ENCODE measurements at regions not wholly inside any gene's neighbourhood (a gene's known extent, or its start where the extent isn't known, plus 50 kb on each side); places are given as distances from the start of the nearest gene placed in this dataset.
"Not testable (repeated sequence)": the region's sequence is repeated elsewhere in the genome, so short reads cannot be mapped to it uniquely, and the experiment has no call there.

- no peak for DNase-seq (ENCODE audit: low spot score)
These were observed 506.5 kb upstream of the TNP1 start for GRCh38 chr2:217366266-217366895.

GRCh38 chr2:217365656-217366055, 505.8 kb upstream of the TNP1 start:
- DNase-seq (ENCODE audit: low spot score): no peak

- no peak for DNase-seq (ENCODE audit: low spot score)
These were observed 504.4 kb upstream of the TNP1 start for GRCh38 chr2:217364224-217364623.

DNA sequence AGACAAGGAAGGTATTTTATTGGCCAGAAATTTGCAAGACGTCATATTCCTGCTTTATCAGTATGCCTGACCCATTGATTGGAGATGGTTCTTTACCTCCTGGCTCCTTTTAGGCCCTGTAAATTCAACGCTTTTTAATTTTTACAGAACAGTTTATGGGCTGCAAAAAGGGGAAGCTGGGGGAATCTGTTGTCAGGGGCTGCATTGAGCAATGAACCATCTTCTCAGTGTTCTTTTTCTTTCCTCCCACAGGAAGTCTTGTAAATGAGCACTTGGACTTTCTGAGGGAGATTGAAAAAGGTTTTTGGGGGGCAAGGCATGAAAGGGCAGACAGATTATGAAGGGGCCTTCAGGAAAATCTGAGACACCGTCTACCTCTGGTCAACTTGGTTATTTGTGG, 503.6 kb upstream of the TNP1 start:
- DNase-seq (ENCODE audit: low spot score): no peak

DNA sequence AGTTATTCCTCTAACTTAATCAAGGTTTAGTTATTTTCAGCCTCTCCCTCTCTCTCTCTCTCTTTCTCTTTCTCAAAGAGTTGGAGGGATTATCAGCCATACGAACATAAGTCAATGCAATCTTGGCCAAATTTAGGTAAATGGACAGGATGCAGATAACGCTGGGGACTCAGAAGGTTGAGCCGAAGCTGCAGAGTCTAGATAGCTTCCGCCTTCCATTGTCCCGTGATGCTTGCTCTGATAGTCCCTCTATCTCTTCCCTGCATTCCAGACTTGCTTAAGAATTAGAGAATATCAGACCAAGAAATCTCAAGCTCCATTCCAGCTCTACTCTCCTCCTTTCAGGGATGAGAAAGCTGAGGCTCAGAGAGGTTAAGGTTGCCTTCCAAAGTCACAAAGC, 502.8 kb upstream of the TNP1 start:
- no peak for DNase-seq (ENCODE audit: low spot score)

- no peak for DNase-seq (ENCODE audit: low spot score)
These were observed 502.4 kb upstream of the TNP1 start for GRCh38 chr2:217362286-217362685.

- DNase-seq (ENCODE audit: low spot score): no peak
These were observed 501.6 kb upstream of the TNP1 start for GRCh38 chr2:217361483-217361880.

- DNase-seq (ENCODE audit: low spot score): peak; percentile 72
These were observed 501.1 kb upstream of the TNP1 start for GRCh38 chr2:217360781-217361482.

DNA sequence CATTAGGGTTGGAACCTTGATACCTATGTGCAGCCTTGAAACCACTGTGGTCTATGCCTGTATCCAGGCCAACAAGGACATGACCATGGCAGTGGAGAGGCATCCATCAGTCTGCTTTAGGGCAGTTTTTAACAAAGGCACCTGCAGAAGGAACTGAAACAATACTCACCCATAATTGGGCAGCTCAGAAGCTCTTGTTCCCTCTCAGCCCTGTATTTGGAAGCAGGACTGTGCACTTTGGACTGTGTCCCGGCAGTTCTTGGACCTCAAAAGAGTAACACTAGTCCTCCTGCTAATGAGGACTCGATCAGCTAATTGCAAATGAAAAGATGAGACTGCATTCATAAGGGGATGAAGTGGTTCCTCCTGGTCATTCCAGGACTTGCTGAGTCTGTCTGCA, 500.2 kb upstream of the TNP1 start:
- DNase-seq (ENCODE audit: low spot score): no peak

DNA sequence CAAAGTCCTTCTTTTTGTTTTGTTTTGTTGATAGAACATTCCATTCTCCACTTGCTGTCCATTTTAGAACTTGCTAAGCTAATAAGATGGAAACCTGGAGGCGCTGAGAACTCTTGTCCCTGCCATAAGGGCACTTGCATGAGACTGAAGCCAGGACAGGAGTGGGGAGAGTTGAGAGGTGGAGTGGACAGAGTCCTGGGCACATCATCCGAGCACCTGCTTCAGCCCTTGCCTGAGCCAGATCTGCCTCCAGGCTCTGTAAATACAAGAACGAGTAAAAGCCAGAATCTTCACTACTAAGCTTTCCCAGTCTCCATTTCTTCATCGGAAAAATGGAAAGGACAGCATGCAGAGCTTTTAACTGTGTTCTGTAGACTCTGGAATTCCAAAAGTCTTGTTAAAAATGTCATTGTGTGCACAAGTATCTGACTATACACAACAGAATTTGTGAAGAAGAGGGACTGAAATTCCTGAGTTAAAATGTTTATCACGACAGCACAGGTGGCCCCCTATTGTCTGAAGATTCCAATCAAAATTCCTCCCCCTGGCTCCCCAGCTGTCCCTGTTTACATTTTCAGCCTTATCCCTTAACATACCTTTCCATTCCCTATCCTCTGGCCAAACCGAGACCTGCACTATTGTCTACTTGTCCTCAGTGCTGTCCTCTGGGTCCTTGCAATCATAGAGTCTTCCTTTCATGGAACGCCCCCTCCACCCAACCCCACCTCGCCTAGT, 498.2 kb upstream of the TNP1 start:
- no peak for DNase-seq (ENCODE audit: low spot score)

GRCh38 chr2:217356781-217357180, 496.9 kb upstream of the TNP1 start:
- DNase-seq (ENCODE audit: low spot score): no peak

- DNase-seq (ENCODE audit: low spot score): no peak
These were observed 496.3 kb upstream of the TNP1 start for GRCh38 chr2:217356142-217356541.

GRCh38 chr2:217353591-217353990, 493.7 kb upstream of the TNP1 start:
- DNase-seq (ENCODE audit: low spot score): no peak

DNA sequence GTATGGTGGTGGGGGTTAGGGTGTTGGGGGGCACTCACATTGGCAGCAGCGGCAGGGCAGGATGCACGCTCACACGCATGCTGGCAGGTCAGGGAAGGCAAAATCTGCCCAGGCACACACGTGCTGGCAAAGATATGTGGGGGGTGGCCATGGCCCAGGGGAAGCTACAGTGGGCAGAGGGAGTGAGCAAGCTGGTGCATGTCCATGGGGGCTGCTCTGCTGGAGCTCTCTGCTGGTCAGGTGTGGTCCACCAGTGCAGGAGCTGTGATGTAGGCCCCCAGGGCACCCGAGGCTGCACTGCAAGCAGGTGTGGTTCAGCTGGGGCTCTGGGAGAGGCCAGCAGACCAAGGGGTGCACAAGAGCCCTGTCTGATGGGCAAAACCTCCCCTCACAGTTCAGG, 491.5 kb upstream of the TNP1 start:
- no peak for DNase-seq (ENCODE audit: low spot score)

DNA sequence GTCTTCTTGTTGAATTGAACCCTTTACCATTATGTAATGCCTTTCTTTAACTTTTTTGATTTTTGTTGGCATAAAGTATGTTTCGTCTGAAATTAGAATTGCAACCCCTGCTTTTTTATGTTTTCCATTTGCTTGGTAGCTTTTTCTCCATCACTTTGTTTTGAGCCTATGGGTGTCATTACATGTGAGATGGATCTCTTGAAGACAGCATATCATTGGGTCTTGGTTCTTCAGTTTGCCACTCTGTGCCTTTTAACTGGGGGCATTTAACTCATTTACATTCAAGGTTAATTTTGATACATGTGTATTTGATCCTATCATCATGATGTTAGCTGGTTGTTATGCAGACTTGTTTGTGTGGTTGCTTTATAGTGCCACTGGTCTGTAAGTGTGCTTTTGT, 489.4 kb upstream of the TNP1 start:
- DNase-seq (ENCODE audit: low spot score): no peak

GRCh38 chr2:217347630-217348029, 487.8 kb upstream of the TNP1 start:
- DNase-seq (ENCODE audit: low spot score): not testable (repeated sequence)

DNA sequence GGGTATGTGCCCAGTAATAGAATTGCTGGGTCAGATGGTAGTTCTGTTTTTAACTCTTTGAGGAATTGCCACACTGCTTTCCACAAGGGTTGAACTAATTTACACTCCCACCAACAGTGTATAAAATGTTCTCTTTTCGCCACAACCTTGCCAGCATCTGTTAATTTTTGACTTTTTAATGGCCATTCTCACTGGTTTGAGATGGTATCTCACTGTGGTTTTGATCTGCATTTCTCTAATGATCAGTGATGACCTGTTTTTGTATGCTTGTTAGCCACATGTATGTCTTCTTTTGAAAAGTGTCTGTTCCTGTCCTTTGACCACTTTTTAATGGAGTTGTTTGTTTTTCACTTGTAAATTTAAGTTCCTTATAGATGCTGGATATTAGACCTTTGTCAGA, 486.2 kb upstream of the TNP1 start:
- peak; percentile 10 for DNase-seq (ENCODE audit: low spot score)

- no peak for DNase-seq (ENCODE audit: low spot score)
These were observed 481.0 kb upstream of the TNP1 start for GRCh38 chr2:217340899-217341298.

DNA sequence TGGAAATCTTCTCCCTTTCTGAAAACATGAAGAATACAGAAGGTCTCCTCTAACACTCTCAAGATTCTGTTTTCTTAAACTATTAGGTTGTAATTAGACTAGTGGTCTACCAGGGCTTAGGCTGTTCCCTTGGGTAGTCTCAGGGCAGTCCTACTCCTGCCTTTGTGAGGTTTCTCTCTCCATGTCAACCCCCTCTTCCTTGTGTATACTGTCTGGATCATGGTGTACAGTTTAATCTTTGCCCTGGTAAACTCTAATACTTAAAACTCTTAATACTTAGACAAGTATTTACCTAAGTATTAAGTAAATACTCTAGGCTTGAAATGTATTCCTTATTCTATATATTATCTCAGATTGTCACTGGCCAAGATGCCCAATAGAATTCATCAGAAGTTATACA, 480.3 kb upstream of the TNP1 start:
- DNase-seq (ENCODE audit: low spot score): no peak

DNA sequence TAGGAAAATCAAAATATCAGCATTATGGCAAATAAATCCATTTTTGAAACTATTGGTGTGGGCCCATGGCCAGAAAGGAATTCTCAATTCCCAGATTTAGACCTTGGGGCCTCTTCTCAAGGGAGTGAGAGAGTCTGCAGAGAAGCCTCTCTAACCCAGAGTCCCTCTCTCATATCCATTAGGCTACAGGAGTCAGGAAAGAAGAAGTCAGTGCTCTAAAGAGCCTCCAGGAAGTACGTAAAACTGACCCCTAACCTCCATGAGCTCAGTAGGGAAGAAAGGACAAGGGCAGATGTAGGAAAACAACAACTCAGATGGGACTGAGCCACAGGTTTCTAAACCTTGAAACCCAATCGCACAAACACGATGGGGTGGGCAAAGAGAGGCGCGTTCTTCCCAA, 479.9 kb upstream of the TNP1 start:
- no peak for DNase-seq (ENCODE audit: low spot score)

- DNase-seq (ENCODE audit: low spot score): peak; percentile 53
These were observed 478.5 kb upstream of the TNP1 start for GRCh38 chr2:217338306-217338916.

GRCh38 chr2:217337771-217338170, 477.9 kb upstream of the TNP1 start:
- no peak for DNase-seq (ENCODE audit: low spot score)

DNA sequence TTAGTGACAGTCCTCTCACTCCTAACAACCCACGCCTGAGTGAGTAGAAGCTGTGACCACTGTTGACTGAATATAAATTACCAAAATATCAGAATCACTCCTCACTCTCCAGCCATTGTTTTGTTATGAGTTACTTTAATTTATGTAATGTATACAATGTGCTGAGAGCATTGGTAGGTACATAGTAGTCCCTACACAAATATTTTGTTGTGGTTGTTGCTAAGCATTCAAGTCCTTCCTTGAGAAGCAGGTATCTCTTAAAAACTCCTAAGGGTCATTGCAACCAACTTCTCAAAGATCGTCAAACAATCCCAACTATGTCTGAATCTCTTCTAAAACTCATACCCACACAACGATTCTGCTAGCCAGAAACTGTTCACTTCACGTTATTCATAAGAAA, 476.8 kb upstream of the TNP1 start:
- no peak for DNase-seq (ENCODE audit: low spot score)
